NCI-H1092 (cell line): ENCODE measurements at regions not wholly inside any gene's neighbourhood (a gene's known extent, or its start where the extent isn't known, plus 50 kb on each side); places are given as distances from the start of the nearest gene placed in this dataset.

Experiments used
- DNase-seq: peaks from one replicate; lab custom pipeline; 2025; lab: John Stamatoyannopoulos, UW

- DNase-seq = no peak
These were observed 203.9 kb downstream of the PLK2 start for GRCh38 chr5:58255970-58256369.

GRCh38 chr5:58255386-58255785, 204.5 kb downstream of the PLK2 start:
- no peak for DNase-seq

GRCh38 chr5:58248221-58248620, 211.7 kb downstream of the PLK2 start:
- no peak for DNase-seq

DNA sequence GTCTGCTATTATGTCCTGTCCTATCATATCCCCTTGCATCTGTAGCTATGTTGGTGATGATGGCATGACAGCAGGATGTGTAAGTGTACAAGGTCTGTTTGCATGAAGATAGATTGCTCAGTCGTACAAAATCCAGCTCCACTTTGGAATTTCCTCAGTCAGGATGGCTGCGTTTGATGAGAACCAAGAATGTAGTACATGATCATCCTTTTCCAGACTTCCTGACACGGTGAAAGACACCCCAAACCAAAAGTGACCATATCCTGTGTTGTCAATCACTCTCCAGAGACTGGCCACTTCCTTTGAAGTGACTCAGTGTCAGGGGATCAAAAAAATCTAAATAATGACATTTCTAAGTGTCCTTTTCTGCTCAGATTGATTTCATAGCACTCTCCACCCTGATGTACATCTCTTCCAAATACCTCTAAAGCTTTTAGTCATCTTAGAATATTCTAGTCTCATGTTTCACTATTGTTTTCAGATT, 213.4 kb downstream of the PLK2 start:
- DNase-seq = no peak

DNA sequence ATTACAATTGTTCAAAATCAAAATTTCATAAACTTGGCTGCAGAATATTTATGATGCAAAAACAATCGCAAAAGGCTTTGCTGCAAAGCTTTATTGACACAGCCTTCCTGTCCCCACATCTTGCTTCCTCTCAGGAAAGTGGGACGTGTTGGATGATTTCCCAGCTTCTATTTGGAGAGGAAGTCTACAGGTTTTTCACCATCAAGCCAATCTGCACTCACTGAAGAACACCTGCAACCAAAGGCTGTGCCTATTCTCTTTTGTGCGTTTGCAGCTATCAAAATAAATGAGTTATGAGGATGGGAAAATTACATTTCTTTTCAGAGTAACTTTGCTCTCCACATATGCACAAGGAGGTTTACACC, 214.4 kb downstream of the PLK2 start:
- peak; percentile 16 for DNase-seq

DNA sequence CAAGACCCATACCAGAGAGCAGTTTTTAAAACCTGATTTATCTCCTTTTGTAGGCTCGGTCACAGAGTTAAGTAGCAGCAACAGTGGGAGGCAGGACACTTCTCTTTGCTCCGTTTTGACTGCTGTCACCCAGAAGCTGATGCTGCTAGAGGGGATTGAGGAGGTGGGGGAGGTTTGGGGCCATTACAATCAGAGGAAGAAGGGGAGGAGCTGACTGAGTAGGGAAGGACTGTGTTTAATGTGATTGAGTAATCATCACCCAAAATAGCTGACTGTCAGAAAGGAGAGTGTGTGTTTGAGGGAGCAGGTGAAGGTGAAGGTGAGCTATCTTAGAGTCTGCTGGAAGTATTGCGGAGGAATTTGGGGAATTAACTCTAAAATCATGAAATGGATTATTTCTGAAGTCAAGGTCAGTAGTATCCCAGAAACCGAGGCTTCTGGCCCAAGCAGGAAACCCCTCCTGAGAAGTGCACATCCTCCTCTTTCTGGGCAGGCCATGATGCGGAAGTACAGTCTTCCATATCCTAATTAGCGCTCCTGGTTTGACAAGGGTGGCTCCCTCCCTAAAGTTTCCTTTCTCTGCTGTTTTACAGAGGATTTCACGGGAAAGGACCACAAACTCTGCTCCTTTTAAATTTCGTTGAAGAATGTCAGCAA, 214.9 kb downstream of the PLK2 start:
- DNase-seq = no peak

DNA sequence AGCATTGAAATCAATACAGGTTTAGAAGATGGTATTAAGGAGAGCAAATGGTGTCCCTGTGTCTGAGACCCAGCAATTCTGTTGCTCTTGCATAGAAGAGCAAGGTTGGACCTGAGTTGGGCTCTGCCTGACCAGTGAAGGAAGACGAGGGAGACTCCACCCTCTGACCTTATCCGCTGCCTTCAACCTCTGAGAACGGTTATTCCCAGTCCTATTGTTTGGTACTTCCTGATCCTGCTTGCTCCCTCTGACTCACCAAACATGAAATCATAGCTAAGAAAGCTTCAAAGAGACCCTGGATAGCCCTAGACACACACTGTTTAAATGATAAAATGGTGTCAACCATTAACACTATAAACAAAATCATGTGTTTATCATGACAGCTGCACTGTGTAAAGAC, 218.5 kb downstream of the PLK2 start:
- no peak for DNase-seq

- DNase-seq = no peak
These were observed 219.6 kb downstream of the PLK2 start for GRCh38 chr5:58240322-58240721.

GRCh38 chr5:58239731-58240130, 220.2 kb downstream of the PLK2 start:
- no peak for DNase-seq

- no peak for DNase-seq
These were observed 220.8 kb downstream of the PLK2 start for GRCh38 chr5:58239045-58239444.

DNA sequence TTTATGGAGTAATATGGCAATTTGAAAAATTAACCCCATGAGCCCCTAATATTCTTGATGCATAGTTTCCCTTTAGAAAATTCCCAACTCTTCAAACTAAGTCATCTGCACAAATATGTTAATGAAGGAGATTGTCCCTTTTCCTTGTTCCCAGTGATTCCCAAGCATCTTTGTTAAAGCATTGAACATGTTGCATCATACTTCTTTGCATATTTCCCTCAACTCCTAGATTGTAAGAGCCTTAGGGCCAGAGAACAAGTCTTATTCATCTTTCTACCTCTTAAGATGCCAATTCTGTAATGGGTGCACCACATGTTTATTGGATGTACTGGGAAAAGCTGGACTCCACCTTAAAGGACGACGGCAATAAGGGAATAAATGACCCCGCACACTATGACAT, 223.4 kb downstream of the PLK2 start:
- DNase-seq = no peak

- no peak for DNase-seq
These were observed 224.6 kb downstream of the PLK2 start for GRCh38 chr5:58235299-58235698.

DNA sequence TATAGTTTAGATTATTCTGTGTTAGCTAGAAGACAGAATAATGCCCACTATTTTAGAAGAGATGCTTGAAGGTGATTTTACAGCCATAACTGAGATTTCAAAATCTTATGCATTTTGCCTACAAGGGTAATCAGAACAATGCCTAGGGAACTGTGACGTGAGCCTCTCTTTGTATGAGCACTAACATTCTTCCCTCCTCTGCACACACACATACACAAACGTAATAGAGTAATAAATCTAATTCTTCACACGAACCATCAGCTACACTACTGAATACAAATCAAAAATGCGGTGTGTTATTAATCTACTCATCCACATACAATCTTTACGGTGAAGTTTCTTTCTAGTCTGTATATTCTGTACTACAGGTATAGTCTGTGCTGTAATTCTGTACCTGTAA, 227.8 kb downstream of the PLK2 start:
- DNase-seq = no peak

DNA sequence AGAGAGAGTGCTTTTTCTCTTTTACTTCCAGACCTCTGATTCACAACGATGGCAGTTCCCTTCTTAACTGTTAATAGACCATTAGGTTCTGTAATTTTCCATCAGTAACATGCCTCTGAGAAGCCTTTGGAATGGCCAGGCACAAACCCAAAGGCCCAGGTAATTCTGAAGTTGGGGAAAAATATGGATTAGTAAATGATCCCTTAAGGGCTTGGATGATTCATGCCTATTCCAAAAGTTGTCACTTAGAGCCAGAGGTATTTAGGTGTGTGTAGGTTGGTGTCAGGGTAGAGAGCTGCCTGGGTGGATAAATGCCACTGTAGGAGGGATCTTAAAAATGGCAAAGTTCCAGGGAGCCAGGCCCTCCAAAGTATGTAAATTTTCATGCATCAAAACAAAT, 228.8 kb downstream of the PLK2 start:
- no peak for DNase-seq

DNA sequence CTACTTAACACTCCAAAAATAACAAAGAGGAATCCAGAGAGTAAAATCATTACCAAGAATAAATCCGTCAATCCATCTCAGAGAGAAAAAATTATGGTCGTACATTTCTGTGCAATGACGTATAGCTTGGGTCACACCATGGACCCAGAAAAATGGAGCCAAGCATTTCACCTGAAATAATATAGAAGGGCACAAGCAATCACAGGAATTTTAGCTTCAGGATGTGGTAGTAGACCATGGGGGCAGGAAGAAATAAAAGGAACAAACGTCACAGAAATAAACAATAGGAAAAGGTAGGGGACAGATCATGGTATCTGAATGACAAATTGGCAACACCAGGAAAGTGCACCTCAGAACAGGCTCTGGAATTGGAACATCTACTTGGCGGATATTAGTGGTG, 231.0 kb downstream of the PLK2 start:
- DNase-seq = no peak

- DNase-seq = no peak
These were observed 232.0 kb downstream of the PLK2 start for GRCh38 chr5:58227858-58228257.

GRCh38 chr5:58224661-58225060, 235.2 kb downstream of the PLK2 start:
- no peak for DNase-seq

DNA sequence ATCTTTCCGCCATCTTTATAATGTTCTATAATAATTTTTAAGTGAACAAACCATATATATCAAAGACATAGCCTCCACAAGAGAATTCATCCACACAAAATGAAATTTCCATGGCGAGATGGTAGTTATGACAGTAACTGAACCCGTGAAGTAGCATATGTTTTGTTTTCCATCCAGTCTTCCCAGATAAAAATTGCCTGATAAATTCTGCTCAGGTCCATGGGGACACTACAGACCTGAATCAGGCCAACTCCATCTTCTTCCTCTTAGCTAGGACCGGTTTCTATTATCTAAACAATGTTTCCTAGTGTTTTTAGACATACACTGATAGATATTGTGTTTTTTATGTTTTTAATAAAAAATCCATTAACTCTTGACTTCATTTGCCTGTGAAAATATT, 235.7 kb downstream of the PLK2 start:
- no peak for DNase-seq

DNA sequence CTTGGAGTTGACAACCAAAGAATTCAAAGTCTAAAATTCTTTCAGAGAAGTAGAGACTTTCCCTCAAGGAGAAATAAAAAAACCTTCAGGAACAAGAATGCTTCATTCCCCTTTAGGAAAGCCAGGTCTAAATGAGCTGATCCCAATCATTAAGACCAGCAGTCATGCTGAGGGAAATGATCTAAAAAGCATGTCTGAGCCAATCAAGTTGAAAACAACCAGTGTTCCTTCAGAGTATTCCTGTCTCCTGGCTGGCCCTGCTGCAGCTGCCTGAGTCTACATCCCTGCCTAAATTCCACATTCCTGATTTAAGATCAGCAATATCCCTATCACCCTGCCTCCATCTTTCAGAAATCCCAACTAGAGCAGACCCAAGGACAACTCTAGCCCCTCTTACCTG, 244.5 kb downstream of the PLK2 start:
- DNase-seq = no peak

DNA sequence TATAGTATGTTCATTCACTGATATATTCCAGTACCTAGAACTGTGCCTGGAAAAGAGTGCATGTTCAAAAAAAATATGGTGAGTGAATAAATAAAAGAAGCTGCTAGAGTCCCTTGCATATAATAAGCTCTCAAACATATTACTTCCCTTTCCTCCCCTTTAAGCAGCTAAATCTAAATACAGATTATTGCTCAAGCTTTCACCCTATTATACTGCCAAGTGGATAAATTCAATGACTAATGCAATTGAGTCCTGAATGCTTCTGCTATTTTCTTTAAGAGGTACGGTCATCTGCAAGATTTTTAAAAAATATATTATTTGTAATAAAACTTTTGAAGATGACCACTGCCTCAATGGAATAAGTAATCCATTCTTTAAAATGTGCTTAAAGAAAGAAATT, 248.4 kb downstream of the PLK2 start:
- DNase-seq = no peak

- DNase-seq = no peak
These were observed 251.2 kb downstream of the PLK2 start for GRCh38 chr5:58208674-58209073.

- no peak for DNase-seq
These were observed 252.8 kb downstream of the PLK2 start for GRCh38 chr5:58207076-58207475.

GRCh38 chr5:58204966-58205365, 254.9 kb downstream of the PLK2 start:
- DNase-seq = no peak

DNA sequence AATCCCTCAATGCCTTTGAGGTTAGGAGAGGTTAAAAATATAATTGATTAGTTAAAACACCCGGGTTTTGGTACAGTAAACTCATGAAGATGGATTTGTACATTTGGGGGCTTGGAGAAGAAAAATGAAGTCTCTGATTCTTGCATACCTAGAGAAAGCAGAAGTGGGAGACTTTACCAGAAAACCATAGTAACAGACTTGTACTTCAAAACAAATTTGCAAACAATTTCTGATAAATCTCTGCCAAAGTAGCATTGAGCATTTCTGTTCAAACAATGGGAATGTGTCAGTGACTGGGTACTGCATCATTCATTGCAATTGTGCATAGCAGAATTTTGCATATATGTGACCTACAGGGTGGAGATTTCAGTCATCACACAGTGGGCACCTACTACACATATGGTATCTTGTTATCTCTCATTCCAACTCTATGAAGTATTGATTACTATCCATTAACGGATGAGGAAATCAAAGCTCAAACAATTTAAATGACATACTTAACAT, 256.9 kb downstream of the PLK2 start:
- DNase-seq = no peak
